Renal cortex interstitium (tissue), 11 donors: ENCODE measurements at regions not wholly inside any gene's neighbourhood (a gene's known extent, or its start where the extent isn't known, plus 50 kb on each side); places are given as distances from the start of the nearest gene placed in this dataset.
"Not testable (repeated sequence)": the region's sequence is repeated elsewhere in the genome, so short reads cannot be mapped to it uniquely, and the experiment has no call there.

ENCODE experiments used
- DNase-seq, 11 donors: peaks; one replicate each; pipeline ENCODE4 v3.0.0-alpha.2; 2013; ENCODE audit warnings: low read depth in 9 of 11, low spot score in 4 of 11; ENCODE audit errors: extremely low read depth in 1 of 11

DNA sequence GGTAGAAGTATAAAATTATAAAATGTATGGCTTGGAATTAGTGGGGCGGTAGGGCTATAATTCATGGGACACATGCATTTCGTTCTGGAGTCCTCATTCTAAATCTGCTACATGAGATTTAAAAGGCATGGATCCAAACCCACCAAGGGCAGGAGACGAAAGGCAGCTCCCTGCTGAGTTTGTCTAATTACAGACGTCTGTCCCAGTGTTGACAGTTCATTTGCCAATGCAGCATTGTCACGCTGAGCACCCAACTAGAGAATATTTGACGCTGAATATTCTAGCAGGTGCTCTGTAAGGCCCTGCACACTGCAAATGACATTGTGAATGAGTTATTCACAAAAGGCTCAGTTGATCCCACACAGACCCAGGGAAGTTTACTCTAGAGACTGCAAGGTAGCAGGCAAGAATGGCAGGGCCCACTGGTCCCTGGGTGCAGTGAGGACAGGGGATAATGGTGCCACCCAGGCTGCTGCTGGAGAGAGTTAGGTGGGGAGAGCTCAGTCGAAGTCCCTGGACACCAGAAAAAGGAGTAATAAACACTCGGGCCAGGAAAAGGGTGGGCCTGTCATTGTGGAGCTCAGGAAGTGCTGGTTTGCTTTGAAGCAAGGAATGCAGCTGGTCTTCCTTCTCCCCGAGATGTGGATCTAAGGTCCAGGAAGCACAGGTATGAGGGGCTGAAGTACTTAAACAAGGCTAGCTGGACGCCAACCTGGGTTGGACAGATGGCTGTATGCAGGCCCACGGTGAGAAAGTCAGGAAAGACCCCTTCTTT, 75.0 kb upstream of the JCAD start:
- DNase-seq = no peak

DNA sequence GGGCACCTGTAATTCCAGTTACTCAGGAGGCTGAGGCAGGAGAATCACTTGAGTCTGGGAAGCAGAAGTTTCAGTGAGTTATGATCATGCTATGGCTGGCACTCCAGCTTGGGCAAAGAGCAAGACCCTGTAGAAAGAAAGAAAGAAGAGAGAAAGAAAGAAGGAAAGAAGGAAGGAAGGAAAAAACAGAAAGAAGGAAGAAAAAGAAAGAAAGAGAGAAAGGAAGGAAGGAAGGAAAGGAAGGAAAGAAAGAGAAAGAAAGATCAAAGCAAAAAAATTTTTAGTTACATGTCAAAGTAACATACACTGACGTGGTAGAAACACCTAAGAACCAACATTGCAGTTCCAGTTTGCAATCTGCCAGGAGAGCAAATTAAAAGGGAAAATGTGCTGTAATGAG, 73.8 kb upstream of the JCAD start:
- DNase-seq = no peak

DNA sequence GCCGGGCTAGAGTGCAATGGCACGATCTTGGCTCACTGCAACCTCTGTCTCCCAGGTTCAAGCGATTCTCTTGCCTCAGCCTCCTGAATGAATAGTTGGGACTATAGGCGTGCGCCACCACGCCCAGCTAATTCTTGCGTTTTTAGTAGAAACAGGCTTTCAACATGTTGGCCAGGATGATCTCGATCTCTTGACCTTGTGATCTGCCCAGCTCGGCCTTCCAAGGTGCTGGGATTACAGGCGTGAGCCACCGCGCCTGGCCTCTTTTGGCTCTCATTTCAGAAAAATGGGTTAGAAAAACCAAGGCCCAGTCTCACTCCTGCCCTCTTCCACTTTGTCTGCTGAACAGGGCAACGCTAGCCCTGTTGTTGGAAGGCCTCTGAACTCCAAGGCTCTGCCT, 72.0 kb upstream of the JCAD start:
- DNase-seq = not testable (repeated sequence)

DNA sequence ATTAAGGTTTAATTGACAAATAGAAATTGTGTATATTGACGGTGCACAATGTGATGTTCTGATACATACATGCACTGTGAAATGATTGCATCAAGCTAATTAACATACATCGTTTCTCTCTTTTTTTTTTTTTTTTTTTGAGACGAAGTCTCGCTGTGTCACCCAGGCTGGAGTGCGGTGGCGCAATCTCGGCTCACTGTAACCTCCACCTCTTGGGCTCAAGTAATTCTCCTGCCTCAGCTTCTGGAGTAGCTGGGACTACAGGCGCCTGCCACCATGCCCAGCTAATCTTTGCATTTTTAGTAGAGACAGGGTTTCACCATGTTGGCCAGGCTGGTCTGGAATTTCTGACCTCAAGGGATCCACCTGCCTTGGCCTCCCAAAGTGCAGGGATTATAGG, 69.9 kb upstream of the JCAD start:
- DNase-seq = not testable (repeated sequence)

DNA sequence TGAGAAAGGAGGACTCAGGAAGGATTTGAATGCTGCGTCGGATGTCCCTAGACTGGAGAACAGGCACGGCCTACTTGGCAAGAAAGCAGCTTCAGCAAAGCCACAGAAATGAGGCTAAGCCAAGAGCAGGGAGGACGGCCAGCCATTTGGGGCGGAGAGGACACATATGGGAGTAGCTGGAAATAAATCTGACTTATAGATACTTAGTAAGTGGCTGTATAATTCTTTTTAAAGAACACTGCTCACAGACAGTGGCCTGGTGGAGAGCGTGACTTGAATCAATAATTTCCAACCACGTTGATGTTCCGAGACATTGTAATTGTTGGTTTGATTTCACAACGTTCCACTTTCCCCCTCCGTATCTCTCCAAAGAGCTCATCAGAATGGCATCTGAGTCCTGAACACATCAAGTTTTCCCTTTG, 67.7 kb upstream of the JCAD start:
- no peak for DNase-seq

DNA sequence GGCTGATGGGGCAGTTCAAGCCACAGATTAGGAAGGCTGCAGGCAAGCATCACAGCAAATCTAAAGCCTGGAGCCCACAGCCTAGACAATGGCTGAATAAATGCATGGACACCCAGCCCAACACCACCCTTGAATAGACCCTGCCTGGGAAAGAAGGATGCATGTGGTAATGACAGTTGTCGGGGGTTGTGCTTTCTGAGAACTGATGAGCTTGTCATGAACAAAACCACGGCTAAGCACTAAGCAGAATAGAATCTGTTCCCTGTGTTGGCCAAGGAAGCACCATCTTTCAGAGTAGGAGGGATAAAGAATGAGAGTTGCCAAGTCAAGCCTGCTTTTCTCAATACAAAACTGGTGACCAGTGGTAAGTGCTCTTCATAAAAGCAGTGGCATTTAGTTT, 66.1 kb upstream of the JCAD start:
- no peak for DNase-seq

DNA sequence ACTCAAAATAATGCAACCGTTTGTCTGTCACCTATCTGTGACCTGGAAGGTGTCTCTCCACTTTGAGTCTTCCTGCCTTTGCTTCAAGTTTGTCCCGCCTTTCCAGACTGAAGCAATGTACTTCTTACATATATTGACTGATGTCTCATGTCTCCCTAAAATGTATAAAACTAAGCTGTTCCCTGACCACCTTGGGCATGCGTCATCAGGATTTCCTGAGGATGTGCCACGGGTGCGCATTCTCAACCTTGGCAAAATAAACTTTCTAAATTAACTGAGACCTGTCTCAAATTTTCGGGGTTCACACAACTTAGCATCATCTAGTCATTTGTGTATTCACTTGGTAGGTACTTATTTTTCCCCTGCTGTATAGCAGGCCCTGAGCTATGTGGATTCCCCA, 65.3 kb upstream of the JCAD start:
- DNase-seq = no peak

DNA sequence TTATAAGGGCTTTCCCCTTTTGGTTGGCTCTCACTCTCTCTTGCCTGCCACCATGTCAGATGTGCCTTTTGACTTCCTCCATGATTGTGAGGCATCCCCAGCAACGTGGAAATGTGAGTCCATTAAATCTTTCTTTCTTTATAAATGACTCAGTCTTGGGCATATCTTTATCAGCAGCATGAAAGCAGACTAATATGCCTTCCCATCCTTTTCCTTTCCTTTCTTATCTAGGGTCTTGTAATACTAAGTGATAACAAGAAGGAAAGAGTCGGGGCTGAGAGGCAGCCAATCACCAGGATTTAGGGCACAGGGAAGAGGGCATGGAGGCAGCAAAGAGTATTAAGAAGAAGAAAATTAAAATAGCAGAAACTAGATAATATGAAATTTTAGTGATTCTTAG, 62.0 kb upstream of the JCAD start:
- no peak for DNase-seq

DNA sequence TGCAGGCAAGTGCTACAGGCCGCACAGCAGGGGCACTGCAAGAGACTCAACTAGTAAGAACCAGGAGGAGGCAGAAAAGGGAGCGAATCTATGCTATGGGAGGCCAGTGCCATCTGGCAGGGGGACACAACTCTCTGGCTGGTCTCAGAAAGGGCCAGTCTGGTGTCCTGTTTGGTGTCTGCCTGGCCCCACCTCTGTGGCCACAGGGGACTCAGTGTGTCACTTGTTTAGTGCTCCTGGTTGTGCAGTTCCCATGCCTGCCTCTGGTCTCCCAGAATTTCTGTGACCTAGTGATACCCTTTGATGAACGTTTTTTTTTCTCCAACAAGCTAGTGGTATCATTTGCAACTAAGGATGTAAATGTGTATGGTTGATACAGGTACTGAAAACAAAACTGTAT, 59.2 kb upstream of the JCAD start:
- no peak for DNase-seq

DNA sequence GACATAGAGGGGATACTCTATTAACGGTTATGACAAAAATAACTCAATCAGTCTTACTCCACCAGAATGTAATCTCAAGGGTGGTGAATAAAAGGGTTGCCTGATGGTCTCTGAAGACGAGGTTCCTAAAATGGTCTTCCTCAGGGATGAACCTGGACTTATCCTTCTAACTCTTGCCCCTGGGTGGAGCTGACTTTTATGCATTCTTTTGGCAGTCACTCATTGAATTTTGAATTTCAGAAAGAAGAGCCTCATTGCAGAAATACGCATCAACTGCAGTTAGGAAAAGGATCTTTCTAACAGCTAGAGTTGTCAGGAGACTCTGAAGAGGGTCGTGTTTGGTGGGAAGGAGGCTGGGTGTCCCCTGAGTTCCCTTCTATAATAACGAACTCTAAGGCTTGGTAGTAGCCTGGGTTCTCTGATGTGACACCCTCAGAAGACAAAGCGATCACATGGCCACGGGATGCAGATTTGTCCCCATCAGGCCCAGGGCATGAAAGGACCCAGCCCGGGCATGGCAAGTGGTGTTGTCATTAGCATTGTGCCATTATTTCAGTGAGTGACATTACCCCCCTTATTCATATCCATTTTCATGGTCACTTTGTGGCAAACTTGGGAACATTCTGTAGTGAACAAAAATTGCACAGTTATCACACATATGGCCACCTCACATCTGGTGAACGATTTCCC, 58.6 kb upstream of the JCAD start:
- DNase-seq = no peak

DNA sequence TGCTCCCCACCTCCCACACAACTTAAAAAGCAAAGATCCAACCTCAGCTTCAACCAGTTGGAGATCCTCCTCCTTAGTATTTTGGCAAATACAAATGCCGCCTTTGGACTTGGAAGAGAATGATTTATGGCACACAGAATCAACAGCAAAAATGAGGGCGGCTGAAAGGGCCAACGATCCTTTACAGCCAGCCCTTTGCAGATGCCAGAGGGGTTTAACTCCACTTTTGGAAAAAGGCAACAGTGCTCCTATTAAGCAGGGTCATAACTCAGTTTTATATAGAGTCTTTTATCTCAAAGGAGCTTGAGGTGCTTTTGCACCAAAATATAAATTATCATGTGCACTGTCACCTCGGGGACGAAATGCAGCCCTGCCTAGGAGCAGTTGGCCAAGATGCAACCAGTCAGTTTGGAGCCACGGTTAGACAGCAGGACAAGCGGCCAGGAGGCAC, 56.7 kb upstream of the JCAD start:
- peak in 8 of 11 donors; percentile 9 to 37 (median 28) for DNase-seq

DNA sequence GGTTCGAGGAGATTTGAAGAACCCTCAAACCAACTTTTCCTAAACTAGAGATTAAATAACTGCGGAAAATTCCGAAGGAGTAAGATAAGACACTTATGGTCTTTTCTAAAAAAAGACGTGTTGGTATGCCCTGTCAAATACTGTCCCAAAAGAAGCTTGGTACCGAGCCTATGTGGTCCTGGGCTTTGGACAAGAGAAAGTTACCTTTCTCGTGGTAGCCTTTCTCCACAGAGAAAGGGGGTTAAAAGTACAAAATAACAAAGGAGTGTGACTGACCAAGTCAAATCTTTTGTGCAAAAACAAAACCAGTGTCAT, 56.2 kb upstream of the JCAD start:
- DNase-seq = no peak

DNA sequence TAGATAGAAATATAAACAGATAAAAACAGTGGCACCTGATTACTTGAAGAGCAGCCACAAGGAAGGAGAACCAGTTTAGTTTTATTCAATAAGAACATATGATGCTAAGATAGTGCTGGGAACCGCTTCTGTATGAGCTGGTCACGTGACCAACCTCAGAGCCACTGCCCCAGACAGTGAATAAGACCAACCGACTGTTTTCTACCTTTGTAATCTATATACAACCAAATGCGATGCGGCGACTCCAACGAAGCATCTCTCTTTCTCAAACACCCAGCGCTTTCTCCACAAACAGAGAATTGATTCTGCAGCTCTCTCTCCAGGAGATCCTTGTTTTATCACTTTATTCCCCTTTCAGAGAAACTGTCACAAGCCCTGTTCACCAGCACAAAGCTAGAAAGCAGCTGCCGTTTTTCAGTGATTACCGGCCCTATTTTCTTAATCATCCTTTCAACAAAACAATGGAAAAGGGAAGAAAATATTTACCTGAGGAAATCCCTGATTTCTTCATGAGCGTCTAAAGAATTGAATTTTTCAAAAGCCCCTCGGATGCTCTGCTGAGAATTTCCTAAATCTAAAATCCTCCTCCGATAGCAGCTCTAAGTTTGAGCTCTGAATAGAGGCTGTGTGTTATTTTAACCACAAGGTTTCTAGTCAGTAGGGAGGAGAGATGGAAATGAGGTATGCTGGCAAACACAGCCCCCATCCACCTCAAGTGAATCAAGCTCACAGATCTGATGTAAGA, 55.7 kb upstream of the JCAD start:
- peak in 2 of 11 donors; percentile 4 to 13 for DNase-seq

DNA sequence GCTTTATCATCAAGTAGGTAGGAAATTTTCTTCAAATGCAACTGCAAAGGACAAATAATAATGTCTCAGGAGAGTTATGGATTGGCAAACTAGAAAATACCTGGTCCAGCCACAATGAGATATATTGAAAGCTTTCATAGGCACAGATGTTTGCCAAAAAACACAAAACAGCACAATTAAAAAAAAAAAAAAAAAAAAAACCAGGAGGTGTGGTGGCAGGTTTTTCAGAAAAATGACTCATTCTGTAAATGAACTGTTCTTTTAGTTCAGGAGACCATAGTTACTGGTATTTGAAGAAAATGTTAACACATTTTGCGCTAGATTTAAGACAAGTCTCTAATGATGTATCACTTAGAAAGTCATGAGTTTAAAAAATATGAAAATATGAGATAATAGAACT, 55.0 kb upstream of the JCAD start:
- no peak for DNase-seq

DNA sequence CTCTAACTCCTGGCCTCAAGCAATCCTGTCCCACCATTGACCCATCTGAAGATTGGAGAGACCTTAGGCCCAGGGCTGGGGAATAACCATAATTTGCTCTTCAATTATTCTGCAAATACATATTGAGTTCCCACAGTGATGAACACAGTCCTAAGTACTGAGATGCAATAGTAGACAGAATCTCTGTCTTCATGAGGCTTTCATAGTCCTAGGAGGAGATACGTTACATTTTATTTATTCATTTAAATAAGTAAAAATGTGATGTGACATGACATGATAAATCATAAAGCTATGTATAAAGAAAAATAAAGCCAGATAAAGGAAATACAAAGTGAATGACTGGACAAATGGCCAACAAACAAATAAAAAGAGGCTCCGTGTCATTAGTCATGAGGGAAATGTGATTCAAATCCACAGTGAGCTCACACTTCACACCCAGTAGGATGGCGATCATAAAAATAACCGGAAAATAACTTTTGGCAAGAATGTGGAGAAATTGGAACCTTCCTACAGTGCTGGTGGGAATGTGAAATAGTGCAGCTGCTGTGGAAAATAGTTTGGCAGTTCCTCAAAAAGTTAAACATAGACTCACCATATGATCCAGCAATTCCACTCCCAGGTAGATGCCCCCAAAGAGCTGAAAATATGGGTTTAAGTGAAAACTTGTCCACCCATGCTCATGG, 52.1 kb upstream of the JCAD start:
- DNase-seq = no peak
